CD4-positive, alpha-beta memory T cell (primary cell): ENCODE measurements at regions not wholly inside any gene's neighbourhood (a gene's known extent, or its start where the extent isn't known, plus 50 kb on each side); places are given as distances from the start of the nearest gene placed in this dataset.

ENCODE experiments used
- CTCF ChIA-PET: fragments of 350-600 bp; sonication (Branson Sonifier 250); formaldehyde crosslinking; loops from one replicate; lab custom pipeline; 2021; ENCODE audit warnings: inconsistent platforms; ENCODE audit not compliant: partially characterized antibody; lab: Charles Lee
- POLR2A ChIA-PET: fragments of 350-600 bp; sonication (Branson Sonifier 250); formaldehyde crosslinking; loops from one replicate; lab custom pipeline; 2021; ENCODE audit not compliant: partially characterized antibody; lab: Charles Lee
- DNase-seq, 5 donors: peaks; one replicate each; pipeline versions ENCODE4 v3.0.0 to v3.0.0-alpha.2; 2020 to 2022; ENCODE audit warnings: mixed read lengths in 1 of 5
- H3K27ac ChIP-seq: one replicate; pipeline ENCODE4 v1.7.0; 2013; ENCODE audit warnings: low read depth, low read length
- H3K27me3 ChIP-seq: 2 replicates; pipeline ENCODE4 v1.7.0; 2013; ENCODE audit warnings: mild to moderate bottlenecking, low read length, moderate library complexity; ENCODE audit not compliant: insufficient read depth
- H3K36me3 ChIP-seq: 2 replicates; pipeline ENCODE4 v1.7.0; 2013; ENCODE audit warnings: mild to moderate bottlenecking, low read length, moderate library complexity; ENCODE audit not compliant: insufficient read depth
- H3K4me1 ChIP-seq: 2 replicates; pipeline ENCODE4 v1.7.0; 2013; ENCODE audit warnings: mild to moderate bottlenecking, low read length, moderate library complexity; ENCODE audit not compliant: insufficient read depth
- H3K4me3 ChIP-seq, 2 donors: one replicate each; pipeline ENCODE4 v1.7.0; 2013; ENCODE audit warnings: low read length in 2 of 2, mild to moderate bottlenecking in 1 of 2
- H3K9me3 ChIP-seq, 2 donors: one replicate each; pipeline ENCODE4 v1.7.0; 2013; ENCODE audit warnings: low read length in 2 of 2, control low read depth in 1 of 2; ENCODE audit not compliant: control insufficient read depth in 1 of 2
- H3K27ac Mint-ChIP-seq, 7 donors: one replicate each; pipeline ENCODE4 v1.8.0; 2020 to 2021; ENCODE audit warnings: mixed read lengths in 7 of 7, mild to moderate bottlenecking in 6 of 7, inconsistent platforms in 3 of 7, moderate library complexity in 3 of 7
- H3K27me3 Mint-ChIP-seq, 2 donors: one replicate each; pipeline ENCODE4 v1.8.0; 2020 to 2021; ENCODE audit warnings: mixed read lengths in 2 of 2
- H3K36me3 Mint-ChIP-seq, 2 donors: one replicate each; pipeline ENCODE4 v1.8.0; 2020 to 2021; ENCODE audit warnings: mixed read lengths in 2 of 2, inconsistent platforms in 1 of 2, mild to moderate bottlenecking in 1 of 2
- H3K4me1 Mint-ChIP-seq, 4 donors: one replicate each; pipeline ENCODE4 v1.8.0; 2020 to 2021; ENCODE audit warnings: mixed read lengths in 4 of 4, mild to moderate bottlenecking in 1 of 4
- H3K4me3 Mint-ChIP-seq, 8 donors: one replicate each; pipeline ENCODE4 v1.8.0; 2020 to 2021; ENCODE audit warnings: mixed read lengths in 8 of 8, mild to moderate bottlenecking in 7 of 8, moderate library complexity in 6 of 8, inconsistent platforms in 3 of 8
- H3K9me3 Mint-ChIP-seq, 8 donors: one replicate each; pipeline ENCODE4 v1.8.0; 2020 to 2021; ENCODE audit warnings: mixed read lengths in 8 of 8, mild to moderate bottlenecking in 5 of 8, inconsistent platforms in 3 of 8, moderate library complexity in 1 of 8
- intact Hi-C: fragments of 100-400 bp; cut with micrococcal nuclease; formaldehyde crosslinking; loops from one replicate; pipeline ENCODE4 v1.15.1; 2023

- no peak overlapping the region for H3K4me3 Mint-ChIP-seq
- no peak overlapping the region for H3K27ac Mint-ChIP-seq
- Histone ChIP-seq H3K4me1 (no peaks in the 10 kb centered on the region), H3K4me3 (no peak overlapping the region), H3K36me3 (no peaks in the 10 kb centered on the region), H3K27ac (no peak overlapping the region), H3K27me3 (no peaks in the 10 kb centered on the region), H3K9me3 (no peaks in the 10 kb centered on the region)
- H3K36me3 Mint-ChIP-seq = no peaks in the 10 kb centered on the region
- intact Hi-C loops = no loop called here
- DNase-seq = no peak
- ChIA-PET POLR2A (no interaction called here), CTCF (no interaction called here)
- H3K4me1 Mint-ChIP-seq = no peaks in the 10 kb centered on the region
- H3K9me3 Mint-ChIP-seq = peaks cover 0 to 7% (median 0%) of the 10 kb centered on the region in 8 donors
- H3K27me3 Mint-ChIP-seq = no peaks in the 10 kb centered on the region
Observed at GRCh38 chr12:118842866-118843265, 138.5 kb upstream of the SRRM4 start.

- Mint-ChIP-seq H3K4me1 (no peaks in the 10 kb centered on the region), H3K9me3 (peaks cover 0 to 7% (median 2%) of the 10 kb centered on the region in 8 donors), H3K4me3 (no peak overlapping the region), H3K36me3 (no peaks in the 10 kb centered on the region), H3K27ac (no peak overlapping the region), H3K27me3 (peaks cover 0 to 1% of the 10 kb centered on the region in 2 donors)
- H3K36me3 ChIP-seq = no peaks in the 10 kb centered on the region
- H3K27me3 ChIP-seq = no peaks in the 10 kb centered on the region
- no peaks in the 10 kb centered on the region for H3K9me3 ChIP-seq
- ChIA-PET CTCF (no interaction called here), POLR2A (no interaction called here)
- H3K4me3 ChIP-seq = no peak overlapping the region
- intact Hi-C loops = no loop called here
- no peak overlapping the region for H3K27ac ChIP-seq
- DNase-seq = no peak
- no peaks in the 10 kb centered on the region for H3K4me1 ChIP-seq
Observed at GRCh38 chr12:118846416-118846815, 134.9 kb upstream of the SRRM4 start.

- Histone ChIP-seq H3K27ac (no peak overlapping the region), H3K4me3 (no peak overlapping the region), H3K4me1 (no peaks in the 10 kb centered on the region), H3K9me3 (no peaks in the 10 kb centered on the region), H3K27me3 (no peaks in the 10 kb centered on the region), H3K36me3 (no peaks in the 10 kb centered on the region)
- H3K27ac Mint-ChIP-seq = no peak overlapping the region
- no peak for DNase-seq
- CTCF ChIA-PET = no interaction called here
- POLR2A ChIA-PET = no interaction called here
- H3K4me1 Mint-ChIP-seq = no peaks in the 10 kb centered on the region
- peaks cover 0 to 15% (median 3%) of the 10 kb centered on the region in 8 donors for H3K9me3 Mint-ChIP-seq
- H3K27me3 Mint-ChIP-seq = peaks cover 0 to 3% of the 10 kb centered on the region in 2 donors
- H3K4me3 Mint-ChIP-seq = no peak overlapping the region
- intact Hi-C loops = no loop called here
- no peaks in the 10 kb centered on the region for H3K36me3 Mint-ChIP-seq
Observed at GRCh38 chr12:118850244-118850825, 131.0 kb upstream of the SRRM4 start.

GRCh38 chr12:118851891-118852290 is 129.4 kb upstream of the SRRM4 start:
- H3K9me3 ChIP-seq = no peaks in the 10 kb centered on the region
- no peaks in the 10 kb centered on the region for H3K4me1 ChIP-seq
- no peak overlapping the region for H3K4me3 Mint-ChIP-seq
- no peak overlapping the region for H3K4me3 ChIP-seq
- ChIA-PET POLR2A (no interaction called here), CTCF (no interaction called here)
- H3K27me3 Mint-ChIP-seq = peaks cover 0 to 3% of the 10 kb centered on the region in 2 donors
- no peaks in the 10 kb centered on the region for H3K27me3 ChIP-seq
- H3K36me3 ChIP-seq = no peaks in the 10 kb centered on the region
- no peaks in the 10 kb centered on the region for H3K4me1 Mint-ChIP-seq
- peaks cover 0 to 11% (median 2%) of the 10 kb centered on the region in 8 donors for H3K9me3 Mint-ChIP-seq
- intact Hi-C loops = no loop called here
- H3K27ac ChIP-seq = no peak overlapping the region
- no peaks in the 10 kb centered on the region for H3K36me3 Mint-ChIP-seq
- no peak for DNase-seq
- H3K27ac Mint-ChIP-seq = no peak overlapping the region

GRCh38 chr12:118853634-118854033 is 127.7 kb upstream of the SRRM4 start:
- intact Hi-C loops = no loop called here
- H3K4me1 ChIP-seq = no peaks in the 10 kb centered on the region
- no peak overlapping the region for H3K4me3 ChIP-seq
- H3K27ac Mint-ChIP-seq = no peak overlapping the region
- DNase-seq = no peak
- no peaks in the 10 kb centered on the region for H3K36me3 Mint-ChIP-seq
- H3K9me3 ChIP-seq = no peaks in the 10 kb centered on the region
- CTCF ChIA-PET = no interaction called here
- no peak overlapping the region for H3K4me3 Mint-ChIP-seq
- H3K27me3 Mint-ChIP-seq = peaks cover 0 to 5% of the 10 kb centered on the region in 2 donors
- POLR2A ChIA-PET = interaction anchor here (1.1 kb wide), 1 partner anchor 18 kb away, joined by 3 read pairs; no protein-coding TSS in a partner anchor
- no peaks in the 10 kb centered on the region for H3K4me1 Mint-ChIP-seq
- H3K27me3 ChIP-seq = no peaks in the 10 kb centered on the region
- H3K36me3 ChIP-seq = no peaks in the 10 kb centered on the region
- no peak overlapping the region for H3K27ac ChIP-seq
- H3K9me3 Mint-ChIP-seq = peaks cover 0 to 10% (median 4%) of the 10 kb centered on the region in 8 donors

- no peaks in the 10 kb centered on the region for H3K4me1 Mint-ChIP-seq
- Histone ChIP-seq H3K4me1 (no peaks in the 10 kb centered on the region), H3K4me3 (no peak overlapping the region), H3K36me3 (no peaks in the 10 kb centered on the region), H3K27ac (no peak overlapping the region), H3K27me3 (no peaks in the 10 kb centered on the region), H3K9me3 (no peaks in the 10 kb centered on the region)
- no peak overlapping the region for H3K27ac Mint-ChIP-seq
- no peak overlapping the region for H3K4me3 Mint-ChIP-seq
- H3K9me3 Mint-ChIP-seq = peaks cover 0 to 11% (median 4%) of the 10 kb centered on the region in 8 donors
- no peak for DNase-seq
- CTCF ChIA-PET = no interaction called here
- POLR2A ChIA-PET = no interaction called here
- H3K27me3 Mint-ChIP-seq = peaks cover 0 to 5% of the 10 kb centered on the region in 2 donors
- H3K36me3 Mint-ChIP-seq = no peaks in the 10 kb centered on the region
- intact Hi-C loops = no loop called here
Observed at GRCh38 chr12:118855858-118856257, 125.5 kb upstream of the SRRM4 start.

GRCh38 chr12:118866346-118866745 is 115.0 kb upstream of the SRRM4 start:
- intact Hi-C loops = no loop called here
- no peak for DNase-seq
- H3K27me3 Mint-ChIP-seq = no peaks in the 10 kb centered on the region
- H3K36me3 Mint-ChIP-seq = no peaks in the 10 kb centered on the region
- Histone ChIP-seq H3K9me3 (no peaks in the 10 kb centered on the region), H3K27me3 (no peaks in the 10 kb centered on the region), H3K4me1 (no peaks in the 10 kb centered on the region), H3K4me3 (no peak overlapping the region), H3K27ac (no peak overlapping the region), H3K36me3 (no peaks in the 10 kb centered on the region)
- H3K9me3 Mint-ChIP-seq = peaks cover 0 to 16% (median 3%) of the 10 kb centered on the region in 8 donors
- POLR2A ChIA-PET = no interaction called here
- CTCF ChIA-PET = no interaction called here
- no peak overlapping the region for H3K27ac Mint-ChIP-seq
- no peaks in the 10 kb centered on the region for H3K4me1 Mint-ChIP-seq
- H3K4me3 Mint-ChIP-seq = no peak overlapping the region
